ENCODE measurements at regions not wholly inside any gene's neighbourhood (a gene's known extent, or its start where the extent isn't known, plus 50 kb on each side); places are given as distances from the start of the nearest gene placed in this dataset.

DNA sequence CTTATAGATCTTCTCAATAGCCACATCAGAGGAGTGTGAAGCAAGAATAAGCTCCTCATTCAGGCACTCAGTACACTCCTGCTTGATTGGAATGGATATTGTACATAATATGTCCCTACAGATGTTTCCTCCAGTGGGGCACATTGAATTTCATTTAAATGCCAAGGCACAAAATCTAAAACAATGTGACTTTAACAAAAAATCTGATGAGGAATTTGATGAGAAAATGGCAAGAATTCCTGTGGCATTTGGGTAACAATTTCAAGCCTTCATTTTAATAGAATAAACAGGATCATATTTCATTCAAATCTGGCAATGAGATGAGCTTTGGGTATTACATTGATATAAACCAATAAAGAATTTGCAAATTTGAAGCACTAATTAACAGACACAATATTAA lies 307.7 kb upstream of the PKN2 start:
- TF ChIP-seq POLR2AphosphoS5 (IDR thresholded peaks at IDR 0.05) = no peak
- TF ChIP-seq, protein P1, sequence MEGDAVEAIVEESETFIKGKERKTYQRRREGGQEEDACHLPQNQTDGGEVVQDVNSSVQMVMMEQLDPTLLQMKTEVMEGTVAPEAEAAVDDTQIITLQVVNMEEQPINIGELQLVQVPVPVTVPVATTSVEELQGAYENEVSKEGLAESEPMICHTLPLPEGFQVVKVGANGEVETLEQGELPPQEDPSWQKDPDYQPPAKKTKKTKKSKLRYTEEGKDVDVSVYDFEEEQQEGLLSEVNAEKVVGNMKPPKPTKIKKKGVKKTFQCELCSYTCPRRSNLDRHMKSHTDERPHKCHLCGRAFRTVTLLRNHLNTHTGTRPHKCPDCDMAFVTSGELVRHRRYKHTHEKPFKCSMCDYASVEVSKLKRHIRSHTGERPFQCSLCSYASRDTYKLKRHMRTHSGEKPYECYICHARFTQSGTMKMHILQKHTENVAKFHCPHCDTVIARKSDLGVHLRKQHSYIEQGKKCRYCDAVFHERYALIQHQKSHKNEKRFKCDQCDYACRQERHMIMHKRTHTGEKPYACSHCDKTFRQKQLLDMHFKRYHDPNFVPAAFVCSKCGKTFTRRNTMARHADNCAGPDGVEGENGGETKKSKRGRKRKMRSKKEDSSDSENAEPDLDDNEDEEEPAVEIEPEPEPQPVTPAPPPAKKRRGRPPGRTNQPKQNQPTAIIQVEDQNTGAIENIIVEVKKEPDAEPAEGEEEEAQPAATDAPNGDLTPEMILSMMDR (IDR thresholded peaks at IDR 0.05) = no peak
- no peak for TF ChIP-seq EP300 (IDR thresholded peaks at IDR 0.05)

Measured in suprapubic skin (tissue), 4 donors.